Stimulated activated CD4-positive, alpha-beta T cell treated with anti-CD3 and anti-CD28 coated beads, TNF-alpha, amount 100 ng/mL, for 48 hours (primary cell): ENCODE measurements at regions not wholly inside any gene's neighbourhood (a gene's known extent, or its start where the extent isn't known, plus 50 kb on each side); places are given as distances from the start of the nearest gene placed in this dataset.
"Not testable (repeated sequence)": the region's sequence is repeated elsewhere in the genome, so short reads cannot be mapped to it uniquely, and the experiment has no call there.

ENCODE experiments used
- DNase-seq, 3 donors: peaks; one replicate each; pipeline ENCODE4 v3.0.0-alpha.2; 2020; ENCODE audit warnings: low read depth in 3 of 3

DNA sequence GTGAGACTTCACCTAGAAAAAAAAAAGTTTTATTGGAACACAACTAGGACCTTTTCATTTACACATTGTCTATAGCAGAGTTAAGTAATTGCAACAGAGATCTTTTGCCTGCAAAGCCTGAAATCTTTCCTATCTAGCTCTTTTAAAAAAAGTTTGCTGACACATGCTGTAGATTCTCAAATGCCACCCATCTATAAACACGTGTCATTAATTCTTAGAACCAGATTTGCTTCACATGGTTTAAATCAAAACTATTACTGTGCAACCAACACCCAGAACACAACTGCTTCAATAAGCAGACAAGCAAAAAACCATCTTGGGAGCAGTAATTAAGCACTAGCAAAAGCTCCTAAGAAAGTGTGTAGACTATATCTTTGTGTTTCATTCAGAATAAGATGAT, 55.0 kb downstream of the OXSM start:
- no peak for DNase-seq

DNA sequence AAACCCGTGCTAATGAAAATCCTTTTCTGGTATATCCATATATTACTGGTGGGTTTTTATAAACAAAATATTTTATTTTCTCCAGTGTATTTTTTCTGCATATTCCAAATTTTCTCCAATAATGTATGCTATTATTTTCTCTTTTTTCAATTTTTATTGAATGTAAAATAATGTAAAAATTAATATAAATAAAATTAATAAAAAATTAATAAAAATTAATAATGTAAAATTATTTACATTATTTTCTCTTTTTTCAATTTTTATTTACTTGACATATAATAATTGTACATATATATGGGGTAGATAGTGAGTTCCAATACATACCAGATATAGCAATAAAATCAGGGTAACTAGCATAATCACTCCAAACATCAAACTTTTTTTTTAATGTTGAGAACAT, 56.4 kb downstream of the OXSM start:
- no peak for DNase-seq

DNA sequence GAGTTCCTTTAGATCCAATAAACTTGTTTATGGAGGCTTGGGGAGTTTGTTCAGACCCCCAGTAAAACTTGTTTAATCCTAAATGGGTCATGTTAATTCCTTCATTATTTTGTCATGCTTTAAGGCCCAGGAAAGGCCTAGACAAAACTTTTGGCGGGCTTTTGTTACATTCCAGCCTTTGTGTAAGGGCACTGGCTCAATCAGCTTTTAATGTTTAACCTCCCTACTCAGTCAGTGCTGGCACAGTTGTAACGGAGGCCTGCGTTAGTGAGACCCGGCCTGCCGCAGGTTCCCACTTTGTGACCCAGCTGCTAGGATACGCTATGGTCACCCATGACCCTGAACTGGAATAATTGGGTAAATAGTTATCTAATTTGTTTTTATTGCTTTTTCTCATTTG, 59.2 kb downstream of the OXSM start:
- DNase-seq: no peak

DNA sequence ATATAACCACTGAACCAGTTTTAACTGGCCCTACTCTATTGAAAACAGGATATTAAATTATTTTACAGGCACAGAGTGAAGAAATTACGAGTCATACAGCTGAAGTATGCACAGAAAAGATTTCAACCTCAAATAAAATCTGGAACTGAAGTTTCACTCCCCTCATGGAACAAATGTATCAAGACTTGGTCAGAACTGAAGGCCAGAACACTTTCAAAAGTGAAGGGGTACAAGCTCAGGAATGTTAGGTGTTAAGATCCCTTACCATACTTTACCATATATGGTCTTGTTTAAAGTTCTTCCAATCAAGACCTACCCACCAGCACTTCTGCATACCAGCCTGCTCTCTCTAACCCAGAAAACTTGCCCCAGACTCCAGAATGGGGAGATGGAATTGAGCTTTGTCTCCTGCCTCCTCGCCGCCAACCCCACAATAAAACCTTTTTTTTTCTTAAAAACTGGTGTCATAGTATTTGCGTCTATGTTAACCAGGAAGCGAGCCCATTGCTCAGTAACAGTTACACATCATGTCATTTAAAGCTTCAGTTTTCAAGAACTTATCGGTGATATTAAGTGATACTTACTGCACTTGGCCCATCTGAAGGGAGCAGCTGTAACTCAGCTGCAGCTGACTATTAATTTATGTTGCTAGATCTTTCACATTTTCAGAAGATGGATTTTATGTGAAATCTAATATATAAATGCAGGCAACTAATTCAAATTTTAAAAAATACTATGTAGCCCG, 59.9 kb downstream of the OXSM start:
- DNase-seq: no peak

DNA sequence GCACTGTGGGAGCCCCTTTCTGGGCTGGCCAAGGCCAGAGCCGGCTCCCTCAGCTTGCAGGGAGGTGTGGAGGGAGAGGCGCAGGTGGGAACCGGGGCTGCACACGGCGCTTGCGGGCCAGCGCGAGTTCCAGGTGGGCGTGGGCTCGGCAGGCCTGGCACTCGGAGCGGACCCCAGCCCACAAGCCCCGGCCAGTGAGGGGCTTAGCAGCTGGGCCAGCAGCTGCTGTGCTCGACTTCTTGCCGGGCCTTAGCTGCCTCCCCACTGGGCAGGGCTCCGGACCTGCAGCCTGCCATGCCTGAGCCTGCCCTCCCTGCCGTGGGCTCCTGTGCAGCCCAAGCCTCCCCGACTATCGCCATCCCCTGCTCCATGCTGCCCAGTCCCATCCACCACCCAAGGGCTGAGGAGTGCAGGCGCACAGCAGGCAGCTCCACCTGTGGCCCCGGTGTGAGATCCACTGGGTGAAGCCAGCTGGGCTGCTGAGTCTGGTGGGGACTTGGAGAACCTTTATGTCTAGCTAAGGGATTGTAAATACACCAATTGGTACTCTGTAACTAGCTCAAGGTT, 61.9 kb downstream of the OXSM start:
- DNase-seq: not testable (repeated sequence)

DNA sequence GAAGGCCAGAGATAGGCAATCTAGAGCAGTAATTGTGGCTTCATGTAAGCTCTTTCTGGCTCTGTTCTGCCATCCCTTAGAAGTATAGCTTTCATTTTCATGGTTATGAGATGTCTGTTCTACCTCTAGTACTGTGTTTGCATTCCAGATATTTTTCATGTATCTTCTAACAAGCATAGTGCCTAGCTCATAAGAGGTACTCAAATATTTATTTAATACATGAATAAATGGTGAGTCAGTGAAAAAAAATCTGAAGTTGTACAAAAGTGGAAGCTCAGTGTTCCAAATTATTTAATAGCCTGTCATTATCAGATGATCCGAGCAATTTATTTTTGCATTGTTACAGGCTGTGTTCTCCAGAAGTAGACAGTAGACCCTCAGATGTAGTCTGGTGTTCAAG, 64.3 kb downstream of the OXSM start:
- no peak for DNase-seq

DNA sequence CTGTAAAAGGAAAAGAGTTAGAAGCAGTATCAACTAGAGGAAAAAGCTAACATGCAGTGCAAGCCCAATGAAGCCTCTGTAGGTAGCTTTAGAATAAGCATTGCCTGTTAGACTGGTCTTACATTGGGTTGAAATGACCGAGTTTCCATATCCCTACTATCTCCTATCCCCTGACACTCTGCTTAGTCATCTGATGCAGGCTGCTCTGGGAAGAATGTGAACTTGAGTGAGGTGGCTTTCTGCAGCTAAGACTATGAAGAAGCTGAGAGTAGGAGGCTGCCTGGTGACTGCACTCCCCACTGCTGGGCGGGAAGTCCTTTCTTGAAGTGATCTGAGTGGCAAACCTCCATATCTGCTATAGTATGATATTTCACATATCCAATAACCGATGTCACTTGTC, 64.7 kb downstream of the OXSM start:
- no peak for DNase-seq

DNA sequence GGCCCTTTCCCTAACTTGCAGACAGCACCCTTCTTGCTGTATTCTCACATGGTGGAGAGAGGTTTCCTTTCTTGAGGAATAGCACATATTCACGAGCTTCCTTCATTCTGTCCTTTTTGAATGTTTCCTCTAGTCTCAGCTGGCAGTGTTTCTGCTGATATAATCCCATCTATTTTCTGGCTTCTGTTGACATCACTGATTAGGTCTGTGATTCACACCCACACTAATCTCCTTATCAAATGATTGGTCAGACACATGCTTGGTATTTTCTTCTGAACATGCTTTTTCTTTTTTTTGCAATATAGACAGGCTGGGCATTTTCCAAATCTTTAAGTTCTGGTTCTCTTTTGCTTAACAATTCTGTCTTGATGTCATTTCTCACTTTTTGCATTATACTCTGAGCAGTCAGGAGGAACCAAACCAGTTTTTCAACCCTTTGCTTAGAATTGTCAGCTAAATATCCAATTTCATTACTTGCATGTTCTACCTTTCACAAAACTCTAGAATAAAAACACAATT, 65.4 kb downstream of the OXSM start:
- DNase-seq: no peak

DNA sequence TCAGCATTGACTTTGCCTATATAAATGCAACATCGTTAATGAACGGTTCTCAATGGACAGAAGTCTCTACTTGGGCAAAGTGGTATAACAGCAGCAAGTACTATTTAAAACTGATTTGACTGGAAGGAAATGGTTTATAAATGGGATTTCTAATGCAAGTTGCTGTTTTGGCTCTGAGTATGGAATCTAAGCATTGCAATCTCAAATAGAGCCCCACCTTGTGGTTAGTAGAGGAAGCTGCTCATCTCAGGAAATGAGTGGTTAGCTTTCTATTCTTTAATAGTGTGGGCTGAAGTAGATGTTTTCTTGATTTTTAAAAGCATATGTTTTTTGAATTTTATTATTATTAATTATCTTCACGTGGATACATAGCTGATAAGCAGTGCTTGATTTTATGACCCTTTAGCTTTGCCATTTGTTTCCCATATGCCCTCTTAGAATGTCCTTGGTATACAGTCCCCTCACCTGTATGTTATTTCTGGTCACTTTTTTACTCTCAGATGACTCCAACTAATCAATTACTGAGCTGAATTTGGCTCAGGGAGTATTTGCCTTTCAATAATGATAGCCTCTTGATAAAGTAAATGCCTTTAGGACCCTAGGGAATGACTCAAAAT, 67.1 kb downstream of the OXSM start:
- DNase-seq: no peak

DNA sequence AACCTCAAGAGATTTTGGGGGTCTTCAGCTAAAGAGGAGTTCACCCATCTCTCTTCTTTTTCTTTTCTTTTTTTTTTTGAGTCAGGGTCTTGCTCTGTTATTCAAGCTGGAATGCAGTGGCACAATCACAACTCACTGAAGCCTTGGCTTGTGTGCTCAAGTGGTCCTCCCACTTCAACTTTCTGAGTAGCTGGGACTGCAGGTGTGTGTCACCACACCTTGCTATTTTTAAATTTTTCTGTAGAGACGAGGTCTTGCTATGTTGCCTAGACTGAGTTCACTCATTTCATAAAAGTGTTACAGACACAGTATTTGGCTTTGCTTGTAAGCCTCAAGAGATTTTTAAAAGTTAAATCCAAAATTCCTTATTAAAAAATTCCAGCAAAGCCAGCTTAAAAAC, 71.7 kb downstream of the OXSM start:
- no peak for DNase-seq

DNA sequence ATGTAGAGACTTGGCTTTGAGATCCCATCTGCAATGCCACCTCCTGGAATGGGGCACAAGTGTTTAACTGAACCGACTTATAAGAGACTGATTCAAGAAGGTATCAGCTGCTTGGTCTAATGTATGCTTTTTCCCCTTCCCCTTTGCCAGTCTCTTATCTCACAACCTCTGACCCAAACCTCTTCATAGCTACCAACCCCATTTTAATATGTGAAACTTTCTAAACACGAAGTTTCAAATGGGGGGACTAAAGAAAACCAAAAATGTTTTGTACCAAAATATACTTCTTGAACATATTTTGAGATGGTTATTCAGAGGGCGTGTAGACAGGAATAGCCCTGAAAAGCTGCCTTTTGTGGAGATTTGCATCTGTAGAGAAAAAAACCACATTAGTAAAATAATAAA, 73.1 kb downstream of the OXSM start:
- DNase-seq: no peak

DNA sequence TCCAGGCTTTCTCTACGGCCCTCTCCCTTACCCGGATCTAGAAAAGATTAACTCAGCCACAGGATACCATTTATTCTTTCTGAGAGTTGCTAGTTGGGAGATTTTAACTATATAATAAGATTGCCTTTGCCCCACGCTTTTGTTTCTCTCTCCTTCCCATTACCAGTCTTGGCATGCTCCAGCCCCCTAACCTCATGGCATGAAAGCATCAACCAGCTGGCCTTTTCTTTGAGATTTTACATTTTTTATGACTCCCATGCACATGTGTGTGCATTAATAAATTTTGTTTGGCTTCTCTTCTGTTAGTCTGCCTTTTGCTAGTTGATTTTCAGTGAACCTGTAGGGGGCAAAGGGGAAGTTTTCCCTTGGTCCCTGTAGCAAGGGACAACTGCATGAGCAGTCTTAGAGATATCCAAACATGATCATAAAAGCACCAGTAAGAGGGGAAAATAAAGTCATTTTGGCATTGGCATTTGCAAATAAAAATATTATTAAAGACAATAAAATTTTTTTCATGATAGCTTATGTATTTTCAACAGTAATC, 73.6 kb downstream of the OXSM start:
- no peak for DNase-seq

DNA sequence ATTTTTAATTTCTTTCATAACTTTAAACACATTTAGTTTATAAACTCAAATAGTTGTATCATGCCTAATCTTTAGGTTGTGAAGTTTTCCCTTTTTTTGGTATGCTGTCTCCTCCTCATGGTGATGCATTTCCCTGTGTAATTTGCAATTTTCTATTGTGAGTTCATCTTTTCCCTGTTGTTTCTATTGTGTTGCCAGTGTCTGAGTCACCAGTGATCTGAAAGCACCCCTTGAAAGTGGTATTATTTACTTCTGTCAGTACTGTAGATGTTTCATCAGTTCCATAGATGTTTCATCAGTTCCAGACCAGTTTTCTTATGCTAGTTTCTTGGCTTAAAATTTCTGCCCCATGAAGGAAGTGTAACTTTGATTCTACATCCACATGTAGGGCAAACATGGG, 80.6 kb downstream of the OXSM start:
- DNase-seq: no peak

DNA sequence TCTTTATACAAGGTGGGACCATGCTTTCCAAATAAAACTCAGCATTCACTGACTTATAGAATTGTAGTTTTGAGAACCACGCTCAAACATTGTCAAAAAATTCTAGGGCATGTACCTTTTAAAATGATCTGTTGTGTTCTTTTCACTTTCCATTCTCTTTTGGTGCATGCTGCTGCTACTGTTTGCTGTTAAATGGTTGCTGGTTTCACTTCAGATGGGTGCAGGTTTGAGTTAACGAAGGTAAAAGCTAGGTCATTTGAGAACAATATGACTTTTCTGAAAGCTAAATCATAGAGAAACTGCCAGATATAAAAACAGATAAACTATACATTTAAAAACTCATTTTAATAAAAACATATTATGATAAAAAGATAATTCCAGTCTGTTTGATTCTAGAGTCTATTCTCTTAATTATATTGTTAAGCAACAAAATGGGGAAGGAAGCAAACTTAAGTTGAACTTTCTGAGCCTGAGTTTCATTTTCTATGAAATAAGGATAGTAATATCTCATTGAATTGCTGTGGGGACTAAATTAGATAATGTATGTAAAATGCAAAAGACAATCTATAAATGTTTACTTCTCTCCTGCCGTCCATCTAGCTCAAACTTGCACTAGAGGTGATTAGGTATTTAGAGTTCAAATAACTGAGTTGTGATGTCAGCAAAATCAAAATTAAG, 82.4 kb downstream of the OXSM start:
- DNase-seq: no peak

DNA sequence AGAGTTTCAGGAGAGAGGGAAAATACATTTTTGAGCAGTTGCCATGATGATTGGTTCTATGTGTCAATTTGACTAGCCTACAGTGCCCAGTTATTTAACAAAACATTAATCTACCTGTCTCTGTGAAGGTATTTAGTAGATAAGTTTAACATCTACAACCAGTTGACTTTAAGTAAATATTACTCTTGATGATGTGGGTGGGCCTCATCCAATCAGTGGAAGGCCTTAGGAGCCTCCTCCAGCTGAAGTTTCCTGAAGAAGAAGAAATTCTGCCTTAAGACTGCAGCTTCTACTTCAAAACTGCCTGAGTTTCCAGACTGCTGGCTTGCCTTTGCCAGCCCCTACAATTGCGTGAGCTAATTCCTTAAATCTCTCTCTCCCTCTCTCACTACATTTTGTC, 93.6 kb downstream of the OXSM start:
- DNase-seq: no peak

DNA sequence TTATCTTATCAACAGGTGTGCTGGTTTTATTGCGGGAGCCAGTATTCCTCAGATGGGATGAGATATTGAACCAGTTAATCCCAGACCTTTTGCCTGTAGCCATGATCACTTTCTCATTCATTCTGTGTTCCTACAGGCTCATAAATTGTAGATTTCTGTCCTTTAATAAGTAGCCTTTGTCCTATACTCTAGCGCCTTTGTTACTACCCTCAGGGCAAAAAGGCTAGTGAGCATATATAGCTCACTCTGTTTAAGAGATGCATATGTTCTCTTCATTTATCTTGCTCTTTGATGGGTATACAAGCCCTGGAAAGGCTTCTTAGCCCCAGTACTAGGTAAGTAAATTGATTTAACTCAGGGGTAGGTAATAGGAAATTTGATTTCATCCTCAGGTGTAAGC, 95.1 kb downstream of the OXSM start:
- DNase-seq: no peak

DNA sequence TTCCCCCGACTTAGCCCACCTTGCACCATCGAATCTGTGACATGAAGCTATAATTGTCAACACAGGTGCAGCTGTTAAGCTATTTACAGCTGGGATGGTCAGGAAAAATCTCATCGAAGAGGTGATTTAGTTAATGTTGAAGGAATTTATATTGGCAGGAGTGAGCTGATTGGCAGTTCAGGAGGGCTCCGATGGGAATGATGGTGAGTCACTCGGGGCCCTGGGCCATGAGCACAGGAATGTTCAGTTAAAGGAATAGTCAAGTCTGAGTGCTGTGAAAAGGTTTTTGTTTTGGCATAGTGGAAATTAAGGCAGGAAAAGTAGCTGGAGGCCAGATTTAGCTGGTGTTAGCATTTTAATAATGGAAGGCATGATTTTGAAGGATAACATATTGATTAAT, 95.7 kb downstream of the OXSM start:
- no peak for DNase-seq

DNA sequence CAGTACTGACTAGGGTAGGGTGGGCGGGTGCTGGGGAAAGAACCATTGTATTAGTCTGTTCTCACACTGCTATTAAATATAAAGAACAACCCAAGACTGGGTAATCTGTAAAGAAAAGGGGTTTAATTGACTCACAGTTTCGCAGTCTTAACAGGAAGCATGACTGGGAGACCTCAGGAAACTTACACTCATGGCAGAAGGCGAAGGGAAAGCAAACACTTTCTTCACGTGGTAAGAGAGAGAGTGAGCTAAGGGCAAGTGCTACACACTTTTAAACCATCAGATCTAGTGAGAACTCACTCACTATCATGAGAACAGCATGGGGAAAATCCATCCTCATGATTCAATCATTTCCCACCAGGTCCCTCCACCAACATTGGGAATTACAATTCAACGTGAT, 98.0 kb downstream of the OXSM start:
- no peak for DNase-seq

DNA sequence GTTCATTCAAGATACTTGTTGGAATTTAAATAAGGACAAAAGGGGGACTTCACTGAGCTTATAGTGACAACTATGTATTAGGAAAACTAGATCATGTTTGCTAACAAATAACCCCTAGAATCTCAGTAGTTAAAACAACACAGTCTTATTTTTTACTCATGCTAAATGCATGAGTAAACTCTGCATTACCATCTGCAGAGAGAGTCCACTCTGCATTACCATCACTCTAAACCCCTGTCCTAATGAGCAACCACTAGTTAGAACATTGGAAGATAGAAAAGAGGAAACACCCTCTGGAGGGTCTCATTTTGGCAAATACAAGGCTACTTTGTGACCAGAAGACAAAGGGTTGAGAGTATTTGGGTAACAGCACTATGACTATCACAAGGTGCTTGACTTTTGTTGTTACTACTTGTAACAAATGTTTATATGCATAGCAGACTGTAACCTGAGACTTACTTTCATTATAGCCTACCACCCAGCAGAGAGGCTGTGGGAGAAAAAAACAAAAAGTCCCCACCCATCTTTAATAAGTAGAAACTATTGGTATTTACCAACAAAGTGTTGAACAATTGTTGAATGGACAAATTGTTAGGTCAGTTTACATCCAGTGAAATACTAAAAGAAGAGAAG, 99.1 kb downstream of the OXSM start:
- no peak for DNase-seq

DNA sequence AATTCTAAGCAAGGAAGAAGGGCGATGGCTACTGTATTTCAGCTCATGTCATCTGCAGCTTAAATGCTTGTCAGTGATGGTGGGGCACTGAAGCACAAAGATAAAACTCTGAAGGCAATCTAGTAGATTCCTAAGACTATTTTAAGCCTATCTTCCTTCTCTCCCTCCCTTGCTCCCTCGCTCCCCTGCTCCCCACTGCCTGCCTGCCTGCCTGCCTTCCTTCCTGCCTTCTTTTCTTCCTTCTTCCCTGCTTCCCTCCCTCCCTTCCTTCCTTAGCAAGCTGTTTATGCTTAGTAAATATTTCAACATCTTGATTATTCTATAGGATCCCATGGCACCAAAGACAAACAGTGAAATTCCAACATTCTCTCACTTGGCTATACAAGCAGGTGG, 99.6 kb downstream of the OXSM start:
- DNase-seq: no peak

DNA sequence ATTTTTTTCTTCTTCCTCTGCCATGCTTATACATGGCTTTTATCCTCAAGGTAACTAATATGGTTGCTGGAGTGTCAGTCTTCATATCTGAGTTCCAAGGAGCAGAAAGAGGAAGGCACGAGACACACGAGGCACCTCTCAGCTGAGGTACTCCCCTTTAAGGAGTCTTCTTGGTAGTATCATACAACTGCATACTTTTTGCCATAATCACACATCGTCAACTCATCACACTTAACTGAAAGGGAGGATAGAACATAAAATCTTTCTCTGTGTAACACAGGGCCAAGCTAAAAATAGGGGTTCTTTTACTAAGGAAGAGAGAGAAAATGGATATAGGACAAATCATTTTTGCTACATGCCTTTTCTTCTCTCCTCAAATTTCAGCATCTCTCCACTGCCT, 104.2 kb downstream of the OXSM start:
- DNase-seq: no peak

DNA sequence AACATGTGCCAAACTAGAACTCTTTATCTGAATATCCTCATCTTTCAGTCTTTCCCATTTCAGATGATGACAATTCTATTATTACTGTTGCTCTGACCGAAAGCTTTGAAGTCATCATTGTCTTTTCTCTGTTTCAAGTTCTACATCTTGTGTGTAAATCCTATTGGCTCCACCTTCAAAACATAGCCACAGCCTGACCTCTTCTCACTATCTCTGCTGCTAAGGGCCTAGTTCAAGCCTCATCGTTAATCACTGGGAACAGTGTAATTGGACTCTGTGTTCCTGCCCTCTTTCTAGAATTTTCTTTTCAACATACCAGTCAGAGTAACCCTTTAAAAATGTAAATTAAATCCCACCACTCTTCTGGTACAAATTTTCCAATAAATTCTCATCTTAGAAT, 105.1 kb downstream of the OXSM start:
- no peak for DNase-seq
